Loucy (cell line): ENCODE measurements at regions not wholly inside any gene's neighbourhood (a gene's known extent, or its start where the extent isn't known, plus 50 kb on each side); places are given as distances from the start of the nearest gene placed in this dataset.

ENCODE experiments used
- H2AFZ ChIP-seq: fragments of 200-600 bp; sonication (generic); 2 replicates; pipeline ENCODE4 v1.6.0; 2016; ENCODE audit warnings: antibody characterized with exemption, mild to moderate bottlenecking, low read length, moderate library complexity
- H3F3A ChIP-seq: fragments of 200-600 bp; 2 replicates; pipeline ENCODE4 v1.6.0; 2016; ENCODE audit warnings: antibody characterized with exemption, low read depth, mild to moderate bottlenecking
- H3K27me3 ChIP-seq: fragments of 200-600 bp; sonication (generic); 2 replicates; pipeline ENCODE4 v1.6.1; 2014; ENCODE audit warnings: low read length, mild to moderate bottlenecking; ENCODE audit not compliant: insufficient read depth, poor library complexity, severe bottlenecking
- H3K36me3 ChIP-seq: fragments of 200-600 bp; sonication (generic); 2 replicates; pipeline ENCODE4 v1.6.1; 2016; ENCODE audit warnings: low read length; ENCODE audit not compliant: insufficient read depth
- H3K4me1 ChIP-seq: fragments of 200-600 bp; sonication (generic); 2 replicates; pipeline ENCODE4 v1.5.1; 2014; ENCODE audit warnings: low read length, mild to moderate bottlenecking; ENCODE audit not compliant: insufficient read depth, poor library complexity, severe bottlenecking
- H3K4me2 ChIP-seq: fragments of 200-600 bp; sonication (generic); 2 replicates; pipeline ENCODE4 v1.6.0; 2014; ENCODE audit warnings: antibody characterized with exemption, low read length, low read depth, mild to moderate bottlenecking; ENCODE audit not compliant: poor library complexity, severe bottlenecking
- H3K4me3 ChIP-seq: fragments of 200-600 bp; sonication (generic); 2 replicates; pipeline ENCODE4 v1.5.1; 2014; ENCODE audit warnings: low read length, mild to moderate bottlenecking, mixed read lengths; ENCODE audit not compliant: poor library complexity, severe bottlenecking
- H3K79me2 ChIP-seq: fragments of 200-600 bp; sonication (generic); 2 replicates; pipeline ENCODE4 v1.6.1; 2014; ENCODE audit warnings: low read length; ENCODE audit not compliant: insufficient read depth
- H3K9ac ChIP-seq: fragments of 200-600 bp; sonication (generic); 2 replicates; pipeline ENCODE4 v1.6.0; 2014; ENCODE audit warnings: mild to moderate bottlenecking, low read depth, low read length, moderate library complexity; ENCODE audit not compliant: poor library complexity, severe bottlenecking
- H3K9me2 ChIP-seq: fragments of 200-600 bp; sonication (generic); replicated peaks from 2 replicates; pipeline ENCODE4 v1.6.1; 2016; ENCODE audit warnings: low read depth, low read length, mixed read lengths
- H3K9me3 ChIP-seq: fragments of 200-600 bp; sonication (generic); 2 replicates; pipeline ENCODE4 v1.6.1; 2014; ENCODE audit warnings: mild to moderate bottlenecking, antibody characterized with exemption, low read length, low read depth; ENCODE audit not compliant: insufficient read depth
- H4K20me1 ChIP-seq: fragments of 200-600 bp; sonication (generic); 2 replicates; pipeline ENCODE4 v1.6.0; 2014; ENCODE audit warnings: antibody characterized with exemption, low read length, mild to moderate bottlenecking; ENCODE audit not compliant: insufficient read depth, poor library complexity, severe bottlenecking
- CTCF ChIP-seq: fragments of 200-600 bp; sonication (generic); conservative IDR thresholded peaks from 2 replicates; pipeline ENCODE4 v1.5.1; 2014; ENCODE audit warnings: mild to moderate bottlenecking, antibody characterized with exemption, low read length
- EZH2phosphoT487 ChIP-seq: fragments of 200-600 bp; IDR thresholded peaks from 2 replicates; pipeline ENCODE4 v1.6.1; 2018; ENCODE audit warnings: antibody characterized with exemption, mild to moderate bottlenecking, moderate library complexity, borderline replicate concordance

- no peaks in the 10 kb centered on the region for H3K9me3 ChIP-seq
- H3F3A ChIP-seq: no peaks in the 10 kb centered on the region
- no peaks in the 10 kb centered on the region for H4K20me1 ChIP-seq
- no peak overlapping the region for H3K4me2 ChIP-seq
- TF ChIP-seq EZH2phosphoT487 (no peak), CTCF (no peak)
- no peak overlapping the region for H3K9ac ChIP-seq
- H3K36me3 ChIP-seq: no peaks in the 10 kb centered on the region
- H3K79me2 ChIP-seq: no peaks in the 10 kb centered on the region
- H3K4me3 ChIP-seq: no peak overlapping the region
- H3K4me1 ChIP-seq: no peaks in the 10 kb centered on the region
- no peak overlapping the region for H2AFZ ChIP-seq
- H3K27me3 ChIP-seq: no peaks in the 10 kb centered on the region
- no peaks in the 10 kb centered on the region for H3K9me2 ChIP-seq
These were observed 478.3 kb downstream of the ZEB2 start for GRCh38 chr2:144041612-144042011.

- no peak overlapping the region for H3K4me3 ChIP-seq
- no peaks in the 10 kb centered on the region for H3K27me3 ChIP-seq
- H3K4me2 ChIP-seq: no peak overlapping the region
- no peaks in the 10 kb centered on the region for H3K79me2 ChIP-seq
- H2AFZ ChIP-seq: no peak overlapping the region
- no peaks in the 10 kb centered on the region for H3K9me2 ChIP-seq
- no peak for TF ChIP-seq EZH2phosphoT487
- no peak for TF ChIP-seq CTCF
- no peak overlapping the region for H3K9ac ChIP-seq
- H3K9me3 ChIP-seq: no peaks in the 10 kb centered on the region
- no peaks in the 10 kb centered on the region for H3K36me3 ChIP-seq
- H4K20me1 ChIP-seq: no peaks in the 10 kb centered on the region
- H3F3A ChIP-seq: no peaks in the 10 kb centered on the region
- H3K4me1 ChIP-seq: no peaks in the 10 kb centered on the region
These were observed 479.1 kb downstream of the ZEB2 start for GRCh38 chr2:144040834-144041233.

- H4K20me1 ChIP-seq: no peaks in the 10 kb centered on the region
- no peaks in the 10 kb centered on the region for H3K79me2 ChIP-seq
- no peaks in the 10 kb centered on the region for H3F3A ChIP-seq
- H3K4me2 ChIP-seq: no peak overlapping the region
- no peaks in the 10 kb centered on the region for H3K9me3 ChIP-seq
- TF ChIP-seq CTCF: no peak
- no peak for TF ChIP-seq EZH2phosphoT487
- H3K36me3 ChIP-seq: no peaks in the 10 kb centered on the region
- H3K27me3 ChIP-seq: no peaks in the 10 kb centered on the region
- H3K4me3 ChIP-seq: no peak overlapping the region
- no peak overlapping the region for H3K9ac ChIP-seq
- H3K4me1 ChIP-seq: no peaks in the 10 kb centered on the region
- no peak overlapping the region for H2AFZ ChIP-seq
- no peaks in the 10 kb centered on the region for H3K9me2 ChIP-seq
These were observed 487.4 kb downstream of the ZEB2 start for GRCh38 chr2:144032566-144032965.
